NCI-H345 (cell line): ENCODE measurements at regions not wholly inside any gene's neighbourhood (a gene's known extent, or its start where the extent isn't known, plus 50 kb on each side); places are given as distances from the start of the nearest gene placed in this dataset.
A peak's percentile ranks its signal among the peaks of the same experiment; 100 is the strongest.

Experiments used
- DNase-seq: peaks from one replicate; lab custom pipeline; 2025; lab: John Stamatoyannopoulos, UW

GRCh38 chr1:47703156-47703825, 265.4 kb downstream of the FOXD2 start:
- DNase-seq, result no peak

- DNase-seq, result no peak
Measured at GRCh38 chr1:47703981-47704596, 266.2 kb downstream of the FOXD2 start.

- peak; percentile 23 for DNase-seq
Measured at GRCh38 chr1:47705517-47706130, 267.8 kb downstream of the FOXD2 start.

GRCh38 chr1:47707503-47707902, 269.7 kb downstream of the FOXD2 start:
- no peak for DNase-seq

- no peak for DNase-seq
Measured at GRCh38 chr1:47708019-47708535, 270.2 kb downstream of the FOXD2 start.

GRCh38 chr1:47708658-47709018, 270.8 kb downstream of the FOXD2 start:
- no peak for DNase-seq

GRCh38 chr1:47709019-47709871, 271.4 kb downstream of the FOXD2 start:
- peak; percentile 61 for DNase-seq

- DNase-seq, result peak; percentile 46
Measured at GRCh38 chr1:47709872-47710231, 272.0 kb downstream of the FOXD2 start.

- DNase-seq, result peak; percentile 71
Measured at GRCh38 chr1:47710329-47711071, 272.7 kb downstream of the FOXD2 start.
